ENCODE measurements at regions not wholly inside any gene's neighbourhood (a gene's known extent, or its start where the extent isn't known, plus 50 kb on each side); places are given as distances from the start of the nearest gene placed in this dataset.

DNA sequence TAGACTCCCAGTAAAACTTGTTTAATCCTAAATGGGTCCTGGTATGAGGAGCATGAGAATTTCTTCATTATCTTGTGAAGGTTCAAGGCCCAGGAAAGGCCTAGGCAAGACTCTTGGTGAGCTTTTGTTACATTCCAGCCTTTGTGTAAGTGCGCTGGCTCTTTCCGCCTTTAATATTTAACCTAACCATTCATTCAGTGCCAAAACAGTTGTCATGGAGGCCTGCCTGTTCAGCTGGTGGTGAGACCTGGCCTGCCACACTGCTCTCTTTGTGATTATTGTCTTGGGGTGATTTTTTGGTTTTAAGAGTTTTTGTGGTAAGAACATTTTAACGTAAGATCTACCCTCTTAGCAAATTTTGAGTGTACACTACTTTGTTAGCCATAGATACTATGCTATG, 127.5 kb upstream of the WWC1 start:
- no peak for TF ChIP-seq CTCF (IDR thresholded peaks at IDR 0.05)
- no peak for TF ChIP-seq EZH2 (IDR thresholded peaks at IDR 0.05; ENCODE audit: borderline replicate concordance, insufficient read depth, low read depth, low read length, poor library complexity, severe bottlenecking)
